WTC11 (cell line): ENCODE measurements at regions not wholly inside any gene's neighbourhood (a gene's known extent, or its start where the extent isn't known, plus 50 kb on each side); places are given as distances from the start of the nearest gene placed in this dataset.

ENCODE experiments used
- ATF1 ChIP-seq: sonication (generic); formaldehyde crosslinking; IDR thresholded peaks from 2 replicates; pipeline ENCODE4 v1.8.1; 2023; ENCODE audit warnings: mild to moderate bottlenecking, moderate library complexity, missing genetic modification reagents
- CREM ChIP-seq: sonication (generic); formaldehyde crosslinking; IDR thresholded peaks from 2 replicates; pipeline ENCODE4 v1.8.1; 2022; ENCODE audit warnings: mild to moderate bottlenecking, missing genetic modification reagents, moderate library complexity
- ELF4 ChIP-seq: sonication (generic); formaldehyde crosslinking; IDR thresholded peaks from 2 replicates; pipeline ENCODE4 v1.8.1; 2022; ENCODE audit warnings: low read depth, mild to moderate bottlenecking, moderate library complexity, missing genetic modification reagents
- GABPB1 ChIP-seq: sonication (generic); formaldehyde crosslinking; IDR thresholded peaks from 2 replicates; pipeline ENCODE4 v1.8.1; 2023; ENCODE audit warnings: mild to moderate bottlenecking, missing genetic modification reagents
- NFE2L1 ChIP-seq: sonication (generic); formaldehyde crosslinking; IDR thresholded peaks from 2 replicates; pipeline ENCODE4 v1.8.1; 2023; ENCODE audit warnings: missing genetic modification reagents
- PREB ChIP-seq: sonication (generic); formaldehyde crosslinking; IDR thresholded peaks from 2 replicates; pipeline ENCODE4 v1.8.1; 2022; ENCODE audit warnings: mild to moderate bottlenecking, missing genetic modification reagents, moderate library complexity, borderline replicate concordance
- SMAD4 ChIP-seq: sonication (generic); formaldehyde crosslinking; IDR thresholded peaks from 2 replicates; pipeline ENCODE4 v1.8.0; 2022; ENCODE audit warnings: mild to moderate bottlenecking, missing genetic modification reagents
- TP53 ChIP-seq: sonication (generic); formaldehyde crosslinking; IDR thresholded peaks from 2 replicates; pipeline ENCODE4 v1.8.1; 2023; ENCODE audit warnings: mild to moderate bottlenecking, missing genetic modification reagents
- ZNF121 ChIP-seq: sonication (generic); formaldehyde crosslinking; IDR thresholded peaks from 2 replicates; pipeline ENCODE4 v1.8.0; 2023; ENCODE audit warnings: missing genetic modification reagents
- ZNF138 ChIP-seq: sonication (generic); formaldehyde crosslinking; conservative IDR thresholded peaks from 2 replicates; pipeline ENCODE4 v1.8.1; 2022; ENCODE audit warnings: mild to moderate bottlenecking, moderate library complexity, missing genetic modification reagents
- TF ChIP-seq, protein P1 (sequence below): fragments of 200-600 bp; IDR thresholded peaks from 2 replicates; pipeline ENCODE4 v1.8.0; 2022; ENCODE audit warnings: antibody characterized with exemption
- TF ChIP-seq, protein P2 (sequence below): sonication (generic); formaldehyde crosslinking; IDR thresholded peaks from 2 replicates; pipeline ENCODE4 v1.8.1; 2022; ENCODE audit warnings: missing genetic modification reagents, borderline replicate concordance
- TF ChIP-seq, protein P3 (sequence below): fragments of 250-450 bp; sonication (Bioruptor Pico); IDR thresholded peaks from 2 replicates; pipeline ENCODE4 v2.1.2; 2022; ENCODE audit warnings: mild to moderate bottlenecking, moderate library complexity
- TF ChIP-seq, protein P4 (sequence below): sonication (generic); formaldehyde crosslinking; IDR thresholded peaks from 2 replicates; pipeline ENCODE4 v1.8.0; 2022; ENCODE audit warnings: mild to moderate bottlenecking, missing genetic modification reagents

- TF ChIP-seq NFE2L1 (CRISPR knock-in tag) (no peak), ATF1 (no peak), GABPB1 (CRISPR knock-in tag) (no peak), PREB (CRISPR knock-in tag) (no peak), TP53 (CRISPR knock-in tag) (no peak), SMAD4 (CRISPR knock-in tag) (no peak), ZNF138 (CRISPR knock-in tag) (no peak), ZNF121 (CRISPR knock-in tag) (no peak), CREM (no peak), ELF4 (CRISPR knock-in tag) (no peak)
- TF ChIP-seq, protein P1, sequence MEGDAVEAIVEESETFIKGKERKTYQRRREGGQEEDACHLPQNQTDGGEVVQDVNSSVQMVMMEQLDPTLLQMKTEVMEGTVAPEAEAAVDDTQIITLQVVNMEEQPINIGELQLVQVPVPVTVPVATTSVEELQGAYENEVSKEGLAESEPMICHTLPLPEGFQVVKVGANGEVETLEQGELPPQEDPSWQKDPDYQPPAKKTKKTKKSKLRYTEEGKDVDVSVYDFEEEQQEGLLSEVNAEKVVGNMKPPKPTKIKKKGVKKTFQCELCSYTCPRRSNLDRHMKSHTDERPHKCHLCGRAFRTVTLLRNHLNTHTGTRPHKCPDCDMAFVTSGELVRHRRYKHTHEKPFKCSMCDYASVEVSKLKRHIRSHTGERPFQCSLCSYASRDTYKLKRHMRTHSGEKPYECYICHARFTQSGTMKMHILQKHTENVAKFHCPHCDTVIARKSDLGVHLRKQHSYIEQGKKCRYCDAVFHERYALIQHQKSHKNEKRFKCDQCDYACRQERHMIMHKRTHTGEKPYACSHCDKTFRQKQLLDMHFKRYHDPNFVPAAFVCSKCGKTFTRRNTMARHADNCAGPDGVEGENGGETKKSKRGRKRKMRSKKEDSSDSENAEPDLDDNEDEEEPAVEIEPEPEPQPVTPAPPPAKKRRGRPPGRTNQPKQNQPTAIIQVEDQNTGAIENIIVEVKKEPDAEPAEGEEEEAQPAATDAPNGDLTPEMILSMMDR = no peak
- TF ChIP-seq, protein P2, sequence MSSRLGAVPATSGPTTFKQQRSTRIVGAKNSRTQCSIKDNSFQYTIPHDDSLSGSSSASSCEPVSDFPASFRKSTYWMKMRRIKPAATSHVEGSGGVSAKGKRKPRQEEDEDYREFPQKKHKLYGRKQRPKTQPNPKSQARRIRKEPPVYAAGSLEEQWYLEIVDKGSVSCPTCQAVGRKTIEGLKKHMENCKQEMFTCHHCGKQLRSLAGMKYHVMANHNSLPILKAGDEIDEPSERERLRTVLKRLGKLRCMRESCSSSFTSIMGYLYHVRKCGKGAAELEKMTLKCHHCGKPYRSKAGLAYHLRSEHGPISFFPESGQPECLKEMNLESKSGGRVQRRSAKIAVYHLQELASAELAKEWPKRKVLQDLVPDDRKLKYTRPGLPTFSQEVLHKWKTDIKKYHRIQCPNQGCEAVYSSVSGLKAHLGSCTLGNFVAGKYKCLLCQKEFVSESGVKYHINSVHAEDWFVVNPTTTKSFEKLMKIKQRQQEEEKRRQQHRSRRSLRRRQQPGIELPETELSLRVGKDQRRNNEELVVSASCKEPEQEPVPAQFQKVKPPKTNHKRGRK (CRISPR knock-in tag) = no peak
- TF ChIP-seq, protein P3, sequence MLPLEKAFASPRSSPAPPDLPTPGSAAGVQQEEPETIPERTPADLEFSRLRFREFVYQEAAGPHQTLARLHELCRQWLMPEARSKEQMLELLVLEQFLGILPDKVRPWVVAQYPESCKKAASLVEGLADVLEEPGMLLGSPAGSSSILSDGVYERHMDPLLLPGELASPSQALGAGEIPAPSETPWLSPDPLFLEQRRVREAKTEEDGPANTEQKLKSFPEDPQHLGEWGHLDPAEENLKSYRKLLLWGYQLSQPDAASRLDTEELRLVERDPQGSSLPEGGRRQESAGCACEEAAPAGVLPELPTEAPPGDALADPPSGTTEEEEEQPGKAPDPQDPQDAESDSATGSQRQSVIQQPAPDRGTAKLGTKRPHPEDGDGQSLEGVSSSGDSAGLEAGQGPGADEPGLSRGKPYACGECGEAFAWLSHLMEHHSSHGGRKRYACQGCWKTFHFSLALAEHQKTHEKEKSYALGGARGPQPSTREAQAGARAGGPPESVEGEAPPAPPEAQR (CRISPR knock-in tag) = no peak
- TF ChIP-seq, protein P4, sequence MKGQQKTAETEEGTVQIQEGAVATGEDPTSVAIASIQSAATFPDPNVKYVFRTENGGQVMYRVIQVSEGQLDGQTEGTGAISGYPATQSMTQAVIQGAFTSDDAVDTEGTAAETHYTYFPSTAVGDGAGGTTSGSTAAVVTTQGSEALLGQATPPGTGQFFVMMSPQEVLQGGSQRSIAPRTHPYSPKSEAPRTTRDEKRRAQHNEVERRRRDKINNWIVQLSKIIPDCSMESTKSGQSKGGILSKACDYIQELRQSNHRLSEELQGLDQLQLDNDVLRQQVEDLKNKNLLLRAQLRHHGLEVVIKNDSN (CRISPR knock-in tag) = no peak
Measured at GRCh38 chr4:43457866-43458265, 565.4 kb downstream of the GRXCR1 start.
